Nephron (organoid): ENCODE measurements at regions not wholly inside any gene's neighbourhood (a gene's known extent, or its start where the extent isn't known, plus 50 kb on each side); places are given as distances from the start of the nearest gene placed in this dataset.

Source experiments
- H3K27ac Mint-ChIP-seq, 3 experiments: 2 replicates each; pipeline ENCODE4 v1.8.0; 2020; ENCODE audit warnings: mixed read lengths in 3 of 3, mild to moderate bottlenecking in 2 of 3, moderate library complexity in 1 of 3
- H3K27me3 Mint-ChIP-seq: 2 replicates; pipeline ENCODE4 v1.8.0; 2021; ENCODE audit warnings: low read depth, mild to moderate bottlenecking, moderate library complexity, mixed read lengths
- H3K36me3 Mint-ChIP-seq: 2 replicates; pipeline ENCODE4 v1.8.0; 2020; ENCODE audit warnings: low read depth, mixed read lengths
- H3K4me1 Mint-ChIP-seq: 2 replicates; pipeline ENCODE4 v1.8.0; 2020; ENCODE audit warnings: mixed read lengths
- H3K4me3 Mint-ChIP-seq, 3 experiments: 2 replicates each; pipeline ENCODE4 v1.8.0; 2020; ENCODE audit warnings: mild to moderate bottlenecking in 3 of 3, mixed read lengths in 3 of 3, moderate library complexity in 2 of 3
- H3K9me3 Mint-ChIP-seq: 2 replicates; pipeline ENCODE4 v1.8.0; 2020; ENCODE audit warnings: mixed read lengths
- CTCF ChIP-seq, 3 experiments: fragments of 200-600 bp; sonication (generic); IDR thresholded peaks; one replicate each; pipeline ENCODE4 v1.5.0; 2021; ENCODE audit warnings: antibody characterized with exemption in 3 of 3; ENCODE audit not compliant: unreplicated experiment in 3 of 3

- Mint-ChIP-seq H3K27ac (no peak overlapping the region), H3K27me3 (peaks cover 4% of the 10 kb centered on the region), H3K36me3 (no peaks in the 10 kb centered on the region), H3K9me3 (no peaks in the 10 kb centered on the region), H3K4me1 (no peaks in the 10 kb centered on the region), H3K4me3 (no peak overlapping the region)
- TF ChIP-seq CTCF (IDR thresholded peaks at IDR 0.05; ENCODE audit: unreplicated experiment in 3 of 3): no peak
Observed at GRCh38 chr17:52957411-52957810, 798.9 kb upstream of the CA10 start.

- Mint-ChIP-seq H3K4me3 (no peak overlapping the region), H3K36me3 (no peaks in the 10 kb centered on the region), H3K9me3 (no peaks in the 10 kb centered on the region), H3K27ac (no peak overlapping the region), H3K4me1 (no peaks in the 10 kb centered on the region), H3K27me3 (no peaks in the 10 kb centered on the region)
- no peak for TF ChIP-seq CTCF (IDR thresholded peaks at IDR 0.05; ENCODE audit: unreplicated experiment in 3 of 3)
Observed at GRCh38 chr17:52947418-52947817, 788.9 kb upstream of the CA10 start.

GRCh38 chr17:52938623-52939230, 780.2 kb upstream of the CA10 start:
- no peak for TF ChIP-seq CTCF (IDR thresholded peaks at IDR 0.05; ENCODE audit: unreplicated experiment in 3 of 3)
- Mint-ChIP-seq H3K4me1 (peaks cover 9% of the 10 kb centered on the region), H3K9me3 (peaks cover 8% of the 10 kb centered on the region), H3K27ac (no peak overlapping the region), H3K4me3 (no peak overlapping the region), H3K36me3 (no peaks in the 10 kb centered on the region), H3K27me3 (peaks cover 5% of the 10 kb centered on the region)

GRCh38 chr17:52930581-52930980, 772.1 kb upstream of the CA10 start:
- Mint-ChIP-seq H3K36me3 (no peaks in the 10 kb centered on the region), H3K9me3 (peaks cover 3% of the 10 kb centered on the region), H3K4me3 (no peak overlapping the region), H3K4me1 (no peaks in the 10 kb centered on the region), H3K27ac (no peak overlapping the region), H3K27me3 (no peaks in the 10 kb centered on the region)
- TF ChIP-seq CTCF (IDR thresholded peaks at IDR 0.05; ENCODE audit: unreplicated experiment in 3 of 3): no peak

- Mint-ChIP-seq H3K9me3 (no peaks in the 10 kb centered on the region), H3K36me3 (no peaks in the 10 kb centered on the region), H3K27me3 (no peaks in the 10 kb centered on the region), H3K4me3 (no peak overlapping the region), H3K4me1 (no peaks in the 10 kb centered on the region), H3K27ac (no peak overlapping the region)
- TF ChIP-seq CTCF (IDR thresholded peaks at IDR 0.05; ENCODE audit: unreplicated experiment in 3 of 3): no peak
Observed at GRCh38 chr17:52930145-52930544, 771.6 kb upstream of the CA10 start.

GRCh38 chr17:52923658-52924057, 765.1 kb upstream of the CA10 start:
- no peaks in the 10 kb centered on the region for H3K36me3 Mint-ChIP-seq
- H3K27ac Mint-ChIP-seq: no peak overlapping the region
- H3K4me3 Mint-ChIP-seq: no peak overlapping the region
- peaks cover 3% of the 10 kb centered on the region for H3K9me3 Mint-ChIP-seq
- peaks cover 8% of the 10 kb centered on the region for H3K27me3 Mint-ChIP-seq
- no peaks in the 10 kb centered on the region for H3K4me1 Mint-ChIP-seq
- TF ChIP-seq CTCF (IDR thresholded peaks at IDR 0.05; ENCODE audit: unreplicated experiment in 3 of 3): no peak
